Coronary artery (tissue), 2 donors: ENCODE measurements at regions not wholly inside any gene's neighbourhood (a gene's known extent, or its start where the extent isn't known, plus 50 kb on each side); places are given as distances from the start of the nearest gene placed in this dataset.

Source experiments
- DNase-seq: peaks from one replicate; pipeline ENCODE4 v3.0.0-alpha.2; 2017; ENCODE audit warnings: low spot score
- H3K27ac ChIP-seq, 2 donors: fragments of 200-600 bp; sonication (generic); one replicate each; pipeline ENCODE4 v1.5.1; 2016 to 2019
- H3K4me3 ChIP-seq: fragments of 200-600 bp; sonication (generic); 2 replicates; pipeline ENCODE4 v1.5.1; 2016; ENCODE audit warnings: mild to moderate bottlenecking, moderate library complexity
- TF ChIP-seq, protein P1 (sequence below): fragments of 200-600 bp; sonication (generic); IDR thresholded peaks from one replicate; pipeline ENCODE4 v1.5.1; 2019; ENCODE audit warnings: antibody characterized with exemption

DNA sequence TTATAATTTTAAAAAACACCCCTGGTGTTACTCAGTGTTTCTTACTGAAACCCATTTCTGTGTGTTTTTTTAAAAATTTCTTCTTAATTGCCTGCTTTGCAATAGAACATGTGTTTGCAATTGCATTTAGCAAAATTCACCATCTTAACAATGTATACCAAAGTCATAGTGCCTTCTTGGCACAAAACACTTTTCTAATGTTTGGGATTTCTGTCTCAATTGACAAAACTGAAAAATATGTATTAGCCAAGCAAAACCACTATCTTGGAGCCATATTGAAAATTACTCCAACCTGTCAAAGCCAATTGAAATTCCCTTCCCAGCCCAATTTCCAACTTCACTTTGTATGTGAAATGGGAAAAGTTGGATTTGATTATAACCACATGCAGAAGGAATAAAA, 88.4 kb upstream of the RSPO3 start:
- TF ChIP-seq, protein P1, sequence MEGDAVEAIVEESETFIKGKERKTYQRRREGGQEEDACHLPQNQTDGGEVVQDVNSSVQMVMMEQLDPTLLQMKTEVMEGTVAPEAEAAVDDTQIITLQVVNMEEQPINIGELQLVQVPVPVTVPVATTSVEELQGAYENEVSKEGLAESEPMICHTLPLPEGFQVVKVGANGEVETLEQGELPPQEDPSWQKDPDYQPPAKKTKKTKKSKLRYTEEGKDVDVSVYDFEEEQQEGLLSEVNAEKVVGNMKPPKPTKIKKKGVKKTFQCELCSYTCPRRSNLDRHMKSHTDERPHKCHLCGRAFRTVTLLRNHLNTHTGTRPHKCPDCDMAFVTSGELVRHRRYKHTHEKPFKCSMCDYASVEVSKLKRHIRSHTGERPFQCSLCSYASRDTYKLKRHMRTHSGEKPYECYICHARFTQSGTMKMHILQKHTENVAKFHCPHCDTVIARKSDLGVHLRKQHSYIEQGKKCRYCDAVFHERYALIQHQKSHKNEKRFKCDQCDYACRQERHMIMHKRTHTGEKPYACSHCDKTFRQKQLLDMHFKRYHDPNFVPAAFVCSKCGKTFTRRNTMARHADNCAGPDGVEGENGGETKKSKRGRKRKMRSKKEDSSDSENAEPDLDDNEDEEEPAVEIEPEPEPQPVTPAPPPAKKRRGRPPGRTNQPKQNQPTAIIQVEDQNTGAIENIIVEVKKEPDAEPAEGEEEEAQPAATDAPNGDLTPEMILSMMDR = no peak
- Histone ChIP-seq H3K27ac (no peak overlapping the region), H3K4me3 (no peak overlapping the region)
- DNase-seq = no peak

DNA sequence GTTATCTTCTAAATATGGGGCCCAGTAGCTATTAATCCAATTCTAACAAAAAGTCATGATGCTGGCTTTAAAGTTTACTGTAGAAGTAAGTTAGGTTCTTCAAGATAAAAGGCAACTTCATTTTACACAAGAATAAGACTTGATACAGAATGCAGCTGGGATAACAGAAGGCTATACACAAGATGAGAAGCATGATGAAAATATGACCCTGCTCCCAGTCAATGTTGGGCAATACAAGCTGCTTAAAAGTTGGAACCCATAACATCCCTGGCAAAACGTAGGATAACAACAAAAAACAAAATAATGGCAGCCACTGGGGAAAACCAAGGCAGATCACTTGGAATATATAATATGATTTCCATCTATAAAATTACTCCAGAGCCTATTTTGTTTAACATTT, 87.6 kb upstream of the RSPO3 start:
- TF ChIP-seq, protein P1 = no peak
- no peak for DNase-seq
- no peak overlapping the region for H3K27ac ChIP-seq
- H3K4me3 ChIP-seq = no peak overlapping the region

DNA sequence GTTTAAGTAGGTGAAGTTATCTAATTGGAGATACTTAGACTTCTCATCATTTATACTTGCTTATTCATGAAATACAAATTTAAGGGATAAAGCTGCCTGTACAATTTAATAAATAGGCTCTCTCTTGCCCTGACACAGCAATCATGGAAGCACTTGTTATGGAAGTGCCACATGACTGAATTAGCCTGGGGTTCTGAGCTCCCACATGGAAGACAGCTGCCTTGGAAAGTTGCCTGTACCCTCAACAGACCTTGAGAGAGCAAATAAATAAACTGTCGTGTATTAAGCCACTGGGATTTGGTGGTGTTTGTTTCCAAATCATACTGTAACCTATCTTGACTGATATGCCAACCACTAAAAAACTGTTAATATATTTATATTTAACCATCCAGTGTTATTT, 87.0 kb upstream of the RSPO3 start:
- no peak for DNase-seq
- Histone ChIP-seq H3K4me3 (no peak overlapping the region), H3K27ac (no peak overlapping the region)
- TF ChIP-seq, protein P1 = no peak

DNA sequence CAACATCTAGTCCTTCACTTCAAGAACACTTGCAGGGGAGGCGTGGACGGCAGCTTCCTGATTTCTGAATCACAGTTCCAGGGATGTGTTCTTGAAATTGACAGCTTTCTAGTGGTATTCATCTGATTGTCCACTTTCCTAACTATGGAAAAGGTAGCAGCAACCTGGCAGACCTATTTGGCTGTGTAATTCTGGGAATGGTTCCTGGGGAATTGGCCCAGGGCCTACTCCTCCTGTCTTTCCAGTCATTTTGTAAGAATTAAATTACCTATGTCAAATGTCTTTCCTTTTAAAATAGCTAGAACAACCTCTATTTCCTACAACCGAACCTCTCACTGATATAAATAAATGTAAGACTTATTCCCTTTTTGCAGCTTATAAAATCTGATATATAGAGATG, 85.5 kb upstream of the RSPO3 start:
- DNase-seq = no peak

DNA sequence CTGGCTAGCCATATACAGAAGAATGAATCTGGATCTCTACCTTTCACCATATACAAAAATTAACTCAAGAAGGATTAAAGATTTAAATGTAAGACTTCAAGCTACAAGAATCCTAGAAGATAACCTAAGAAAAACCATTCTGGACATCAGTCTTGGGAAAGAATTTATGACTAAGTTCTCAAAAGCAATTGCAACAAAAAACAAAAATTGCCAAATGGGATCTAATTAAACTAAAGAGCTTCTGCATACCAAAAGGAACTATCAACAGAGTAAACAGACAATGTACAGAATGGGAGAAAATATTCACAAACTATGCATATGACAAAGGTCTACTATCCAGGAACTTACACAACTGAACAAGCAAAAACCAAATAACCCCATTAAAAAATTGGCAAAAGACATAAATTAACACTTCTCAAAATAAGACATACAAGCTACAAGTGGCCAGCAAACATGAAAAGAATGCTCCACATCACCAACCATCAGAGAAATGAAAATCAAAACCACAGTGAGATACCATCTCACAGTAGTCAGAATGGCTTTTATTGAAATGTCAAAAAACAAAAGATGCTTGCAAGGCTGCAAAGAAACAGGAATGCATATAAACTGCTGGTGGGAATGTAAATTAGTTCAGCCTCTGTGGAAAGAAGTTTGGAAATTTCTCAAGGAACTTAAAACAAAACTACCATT, 66.8 kb upstream of the RSPO3 start:
- TF ChIP-seq, protein P1 = no peak
- Histone ChIP-seq H3K27ac (no peak overlapping the region), H3K4me3 (no peak overlapping the region)
- no peak for DNase-seq

More for the DNA sequence above, 85.5 kb upstream of the RSPO3 start:
- Histone ChIP-seq H3K4me3 (no peak overlapping the region), H3K27ac (no peak overlapping the region)
- TF ChIP-seq, protein P1 = no peak

DNA sequence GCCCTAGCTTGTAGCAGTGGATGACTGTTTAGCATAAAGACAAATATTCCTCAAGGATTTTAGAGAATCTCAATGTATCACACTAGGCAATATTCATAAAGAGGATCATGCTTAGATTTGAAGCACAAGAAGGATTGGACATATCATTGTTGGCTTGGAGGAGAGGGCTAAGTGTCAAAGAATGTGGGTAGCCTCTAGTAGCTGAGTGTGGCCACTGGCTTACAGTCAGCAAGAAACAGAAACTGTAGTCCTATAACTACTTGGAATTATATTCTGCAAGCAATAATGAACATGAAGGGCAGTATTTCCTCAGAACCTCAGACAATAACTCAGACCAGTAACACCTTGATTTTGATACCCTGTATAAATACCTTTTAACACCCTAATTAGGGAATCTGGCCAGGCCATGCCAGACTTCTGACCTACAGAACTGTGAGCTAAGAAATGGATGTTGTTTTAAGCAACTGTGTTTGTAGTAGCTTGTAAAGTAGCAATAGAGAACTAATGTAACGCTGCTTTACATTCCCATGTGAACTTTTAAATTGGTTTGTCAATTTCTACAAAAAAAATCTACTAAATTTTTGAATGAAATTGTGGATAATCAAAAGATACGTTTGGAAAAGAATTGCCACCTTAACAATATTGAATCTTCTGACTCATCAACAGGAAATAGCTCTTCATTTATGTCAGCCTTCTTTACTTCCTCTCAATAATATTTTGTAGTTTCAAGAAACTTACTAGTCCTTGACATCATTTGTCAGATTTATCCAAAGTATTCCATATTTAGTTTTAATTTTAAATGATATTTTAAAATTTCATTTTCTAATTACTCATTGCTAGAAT, 65.2 kb upstream of the RSPO3 start:
- Histone ChIP-seq H3K4me3 (no peak overlapping the region), H3K27ac (no peak overlapping the region)
- DNase-seq = no peak
- TF ChIP-seq, protein P1 = no peak

DNA sequence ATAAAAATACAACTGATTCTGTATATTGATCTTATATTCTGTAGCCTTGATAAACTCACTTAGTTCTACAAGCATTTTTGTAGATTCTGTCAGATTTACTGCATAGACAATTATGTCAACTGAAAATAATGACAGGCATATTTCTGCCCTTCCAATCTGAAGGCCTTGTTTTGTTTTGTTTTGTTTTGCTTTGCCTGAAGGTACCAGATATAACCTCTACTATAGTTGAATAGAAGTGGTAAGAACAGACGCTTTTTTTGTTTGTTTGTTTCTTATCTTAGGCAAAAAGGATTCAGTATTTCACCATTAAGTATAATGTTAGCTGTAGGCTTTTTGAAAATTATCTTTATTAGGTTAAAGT, 64.6 kb upstream of the RSPO3 start:
- Histone ChIP-seq H3K4me3 (no peak overlapping the region), H3K27ac (no peak overlapping the region)
- TF ChIP-seq, protein P1 = no peak
- DNase-seq = no peak
